Neuronal stem cell (in vitro differentiated cells): ENCODE measurements at regions not wholly inside any gene's neighbourhood (a gene's known extent, or its start where the extent isn't known, plus 50 kb on each side); places are given as distances from the start of the nearest gene placed in this dataset.

ENCODE experiments used
- DNase-seq: peaks from one replicate; pipeline ENCODE4 v3.0.0-alpha.2; 2013; ENCODE audit warnings: low spot score
- H2AFZ ChIP-seq: one replicate; pipeline ENCODE4 v1.6.1; 2013; ENCODE audit warnings: mild to moderate bottlenecking, low read length, inconsistent platforms
- H2AK5ac ChIP-seq: 2 replicates; pipeline ENCODE4 v1.6.1; 2013; ENCODE audit warnings: low read depth, mild to moderate bottlenecking, inconsistent platforms, low read length, moderate library complexity, mixed read lengths
- H2BK120ac ChIP-seq: 2 replicates; pipeline ENCODE4 v1.6.1; 2013; ENCODE audit warnings: low read depth, mild to moderate bottlenecking, inconsistent platforms, low read length, moderate library complexity, mixed read lengths
- H2BK12ac ChIP-seq: one replicate; pipeline ENCODE4 v1.6.1; 2013; ENCODE audit warnings: low read length, inconsistent platforms
- H2BK15ac ChIP-seq: 2 replicates; pipeline ENCODE4 v1.6.1; 2013; ENCODE audit warnings: mild to moderate bottlenecking, low read length, inconsistent platforms, mixed read lengths
- H2BK5ac ChIP-seq: one replicate; pipeline ENCODE4 v1.6.1; 2013; ENCODE audit warnings: inconsistent platforms, mild to moderate bottlenecking, low read length, moderate library complexity
- H3K14ac ChIP-seq: one replicate; pipeline ENCODE4 v1.6.1; 2013; ENCODE audit warnings: low read length, inconsistent platforms
- H3K18ac ChIP-seq: 2 replicates; pipeline ENCODE4 v1.6.1; 2013; ENCODE audit warnings: low read length, inconsistent platforms
- H3K23ac ChIP-seq: 2 replicates; pipeline ENCODE4 v1.6.1; 2013; ENCODE audit warnings: low read depth, mild to moderate bottlenecking, mixed read lengths, low read length, inconsistent platforms; ENCODE audit not compliant: poor library complexity
- H3K27ac ChIP-seq: replicated peaks from 3 replicates; pipeline ENCODE4 v1.5.1; 2013; ENCODE audit warnings: low read length, inconsistent platforms
- H3K27me3 ChIP-seq, 3 experiments: 2 replicates each; pipeline ENCODE4 v1.6.1; 2013; ENCODE audit warnings: low read length in 3 of 3, mild to moderate bottlenecking in 2 of 3, inconsistent platforms in 1 of 3, low read depth in 1 of 3, mixed read lengths in 1 of 3, moderate library complexity in 1 of 3; ENCODE audit not compliant: control insufficient read depth in 3 of 3, insufficient read depth in 3 of 3
- H3K36me3 ChIP-seq, 2 donors: replicated peaks in 1 of 2; 2 replicates each; pipeline ENCODE4 v1.6.1; 2013; ENCODE audit warnings: low read length in 2 of 2; ENCODE audit not compliant: control insufficient read depth in 2 of 2, insufficient read depth in 2 of 2
- H3K4ac ChIP-seq: 2 replicates; pipeline ENCODE4 v1.6.1; 2013; ENCODE audit warnings: inconsistent platforms, mild to moderate bottlenecking, low read length, moderate library complexity
- H3K4me1 ChIP-seq, 2 donors: 1 replicate in 1 of 2; 2 replicates in 1 of 2; pipeline ENCODE4 v1.6.1; 2013; ENCODE audit warnings: low read length in 2 of 2, low read depth in 1 of 2; ENCODE audit not compliant: control insufficient read depth in 2 of 2, insufficient read depth in 1 of 2
- H3K4me2 ChIP-seq: one replicate; pipeline ENCODE4 v1.6.1; 2013; ENCODE audit warnings: mild to moderate bottlenecking, low read length, inconsistent platforms; ENCODE audit not compliant: insufficient read depth, poor library complexity, severe bottlenecking
- H3K4me3 ChIP-seq, 2 donors: 2 replicates each; pipeline ENCODE4 v1.5.1; 2013; ENCODE audit warnings: low read length in 2 of 2, mild to moderate bottlenecking in 2 of 2, inconsistent platforms in 1 of 2, moderate library complexity in 1 of 2
- H3K79me1 ChIP-seq: one replicate; pipeline ENCODE4 v1.6.1; 2013; ENCODE audit warnings: low read depth, mild to moderate bottlenecking, inconsistent platforms, low read length, moderate library complexity
- H3K9ac ChIP-seq: one replicate; pipeline ENCODE4 v1.6.1; 2013; ENCODE audit warnings: mild to moderate bottlenecking, low read depth, low read length, inconsistent platforms; ENCODE audit not compliant: poor library complexity
- H3K9me3 ChIP-seq, 2 donors: replicated peaks in 1 of 2; 2 replicates each; pipeline versions ENCODE3 to v1.6.1; 2013; ENCODE audit warnings: low read length in 2 of 2, mild to moderate bottlenecking in 2 of 2, inconsistent platforms in 1 of 2, low read depth in 1 of 2, mixed read lengths in 1 of 2, moderate library complexity in 1 of 2; ENCODE audit not compliant: control insufficient read depth in 2 of 2, insufficient read depth in 1 of 2
- H4K8ac ChIP-seq: one replicate; pipeline ENCODE4 v1.6.1; 2013; ENCODE audit warnings: low read depth, mild to moderate bottlenecking, inconsistent platforms, low read length, moderate library complexity
- H4K91ac ChIP-seq: one replicate; pipeline ENCODE4 v1.6.1; 2013; ENCODE audit warnings: low read length, low read depth, mild to moderate bottlenecking, inconsistent platforms; ENCODE audit not compliant: poor library complexity
- WGBS, 2 donors: extraction: QIAGEN DNeasy Blood & Tissue Kit; methylation state at CpG; one replicate each; pipeline ENCODE4 v1.1.7; 2013; ENCODE audit warnings: missing lambda C conversion rate in 2 of 2, mixed read lengths in 1 of 2; ENCODE audit not compliant: insufficient read length in 2 of 2, insufficient replicate concordance in 1 of 2; ENCODE audit errors: extremely low coverage in 2 of 2; 5-methylcytosine and 5-hydroxymethylcytosine counted together

DNA sequence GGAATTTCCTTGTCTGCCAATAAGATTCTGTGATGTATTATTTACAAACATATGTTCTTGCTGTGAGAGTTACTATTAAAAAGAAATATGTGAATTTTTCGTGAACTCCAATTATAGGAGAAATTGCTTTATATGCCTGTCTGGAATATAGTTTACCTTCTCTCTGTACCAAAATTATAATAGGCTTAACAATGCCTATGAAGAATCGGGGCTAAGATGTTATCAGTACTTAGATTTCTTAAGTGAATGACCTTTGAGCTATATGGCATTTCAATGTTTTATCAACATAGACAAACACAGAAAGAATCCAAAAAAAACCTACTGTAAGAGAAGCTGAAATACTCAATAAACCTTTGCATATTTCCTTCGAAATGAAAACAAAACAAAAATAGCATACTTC lies 323.1 kb upstream of the ADAMTS5 start:
- Histone ChIP-seq H2AK5ac (no peak overlapping the region), H3K14ac (no peak overlapping the region), H2BK120ac (no peak overlapping the region), H2BK5ac (no peak overlapping the region), H4K91ac (no peak overlapping the region), H3K79me1 (no peaks in the 10 kb centered on the region), H3K36me3 (no peaks in the 10 kb centered on the region), H3K4ac (no peak overlapping the region), H2AFZ (no peak overlapping the region), H3K4me1 (no peaks in the 10 kb centered on the region), H3K18ac (no peak overlapping the region), H3K9me3 (no peaks in the 10 kb centered on the region), H2BK12ac (no peak overlapping the region), H4K8ac (no peak overlapping the region), H3K27ac (no peak overlapping the region), H3K4me2 (no peak overlapping the region), H2BK15ac (no peak overlapping the region), H3K4me3 (no peak overlapping the region), H3K23ac (no peak overlapping the region), H3K27me3 (no peaks in the 10 kb centered on the region), H3K9ac (no peak overlapping the region)
- whole genome bisulfite sequencing, 2 donors: no CpG with 5 or more reads among the region's 3 CpGs
- no peak for DNase-seq

- Histone ChIP-seq H2BK15ac (no peak overlapping the region), H3K79me1 (no peaks in the 10 kb centered on the region), H3K14ac (no peak overlapping the region), H3K18ac (no peak overlapping the region), H3K9me3 (no peaks in the 10 kb centered on the region), H3K27me3 (no peaks in the 10 kb centered on the region), H2BK12ac (no peak overlapping the region), H3K4me2 (no peak overlapping the region), H3K36me3 (no peaks in the 10 kb centered on the region), H3K4ac (no peak overlapping the region), H2AK5ac (no peak overlapping the region), H3K4me3 (no peak overlapping the region), H2AFZ (no peak overlapping the region), H4K8ac (no peak overlapping the region), H3K23ac (no peak overlapping the region), H3K4me1 (no peaks in the 10 kb centered on the region), H4K91ac (no peak overlapping the region), H3K27ac (no peak overlapping the region), H3K9ac (no peak overlapping the region), H2BK120ac (no peak overlapping the region), H2BK5ac (no peak overlapping the region)
- DNase-seq: no peak
These were observed 319.9 kb upstream of the ADAMTS5 start for GRCh38 chr21:27286760-27287159.

- no peak overlapping the region for H2BK5ac ChIP-seq
- H3K4me3 ChIP-seq: no peak overlapping the region
- H3K79me1 ChIP-seq: no peaks in the 10 kb centered on the region
- no peak overlapping the region for H2BK120ac ChIP-seq
- H3K23ac ChIP-seq: no peak overlapping the region
- H3K36me3 ChIP-seq: no peaks in the 10 kb centered on the region
- no peak overlapping the region for H4K8ac ChIP-seq
- H2AK5ac ChIP-seq: no peak overlapping the region
- no peak overlapping the region for H3K27ac ChIP-seq
- no peak overlapping the region for H2AFZ ChIP-seq
- H3K4me1 ChIP-seq: no peaks in the 10 kb centered on the region
- no peak overlapping the region for H3K14ac ChIP-seq
- no peak overlapping the region for H2BK12ac ChIP-seq
- DNase-seq: no peak
- H3K18ac ChIP-seq: no peak overlapping the region
- no peaks in the 10 kb centered on the region for H3K27me3 ChIP-seq
- no peak overlapping the region for H3K9ac ChIP-seq
- no peak overlapping the region for H3K4ac ChIP-seq
- H4K91ac ChIP-seq: no peak overlapping the region
- H2BK15ac ChIP-seq: no peak overlapping the region
- no peak overlapping the region for H3K4me2 ChIP-seq
- H3K9me3 ChIP-seq: no peaks in the 10 kb centered on the region
These were observed 310.2 kb upstream of the ADAMTS5 start for GRCh38 chr21:27277110-27277509.

GRCh38 chr21:27275294-27275927 lies 308.5 kb upstream of the ADAMTS5 start:
- no CpG with 5 or more reads among the region's 1 CpG for WGBS, 2 donors
- no peaks in the 10 kb centered on the region for H3K27me3 ChIP-seq
- H4K8ac ChIP-seq: no peak overlapping the region
- no peak overlapping the region for H3K4ac ChIP-seq
- no peak overlapping the region for H2BK120ac ChIP-seq
- no peaks in the 10 kb centered on the region for H3K36me3 ChIP-seq
- no peak overlapping the region for H2BK12ac ChIP-seq
- no peak for DNase-seq
- H2BK5ac ChIP-seq: no peak overlapping the region
- H3K18ac ChIP-seq: no peak overlapping the region
- H3K4me1 ChIP-seq: no peaks in the 10 kb centered on the region
- no peaks in the 10 kb centered on the region for H3K9me3 ChIP-seq
- H3K23ac ChIP-seq: no peak overlapping the region
- H3K14ac ChIP-seq: no peak overlapping the region
- H3K27ac ChIP-seq: no peak overlapping the region
- no peak overlapping the region for H4K91ac ChIP-seq
- H3K4me3 ChIP-seq: no peak overlapping the region
- no peak overlapping the region for H2AK5ac ChIP-seq
- no peak overlapping the region for H3K9ac ChIP-seq
- no peak overlapping the region for H2AFZ ChIP-seq
- H3K79me1 ChIP-seq: no peaks in the 10 kb centered on the region
- no peak overlapping the region for H2BK15ac ChIP-seq
- no peak overlapping the region for H3K4me2 ChIP-seq
